ENCODE measurements at regions not wholly inside any gene's neighbourhood (a gene's known extent, or its start where the extent isn't known, plus 50 kb on each side); places are given as distances from the start of the nearest gene placed in this dataset.

DNA sequence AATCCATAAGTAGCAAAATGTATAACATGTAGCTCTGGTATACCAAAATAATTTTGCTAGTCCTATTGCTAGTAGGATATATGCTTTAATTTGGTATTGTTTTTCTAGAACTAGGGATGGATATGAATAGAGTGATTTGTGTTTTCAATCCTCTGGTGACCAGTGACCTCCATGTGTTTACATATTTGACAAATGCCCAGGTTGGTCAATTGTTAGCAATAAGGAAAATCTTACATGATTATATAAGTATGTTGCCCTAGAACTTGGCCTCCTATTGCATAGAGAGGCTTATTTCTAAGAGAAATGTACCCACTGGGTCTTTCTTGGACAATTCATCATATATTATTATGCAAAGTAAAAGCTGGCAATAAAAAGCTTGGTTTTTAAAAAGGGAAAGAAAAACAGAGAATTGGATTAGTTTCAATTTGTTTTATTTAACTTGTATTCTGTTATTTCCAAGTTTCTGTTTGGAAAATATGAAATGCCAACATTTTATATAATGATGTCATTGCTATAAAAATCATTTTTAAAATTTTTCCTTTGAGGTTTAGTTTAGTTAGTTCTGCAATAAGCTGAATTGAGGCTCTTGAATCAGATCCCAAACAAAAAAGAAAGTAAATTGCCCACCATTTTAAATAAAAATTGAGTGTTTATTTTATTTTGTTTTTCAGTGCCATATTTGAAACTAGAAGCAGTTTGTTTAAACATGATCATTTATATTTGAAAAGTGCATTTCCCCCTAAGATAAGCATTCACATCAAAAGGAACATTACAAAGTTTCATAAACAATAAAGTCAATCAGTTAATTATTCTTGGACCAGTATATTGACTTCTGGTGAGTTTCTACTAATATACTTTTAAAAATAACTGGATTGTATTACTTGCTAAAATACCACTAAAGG lies 210.9 kb downstream of the ZC3H11B start:
- DNase-seq (ENCODE audit: low spot score): no peak

DNA sequence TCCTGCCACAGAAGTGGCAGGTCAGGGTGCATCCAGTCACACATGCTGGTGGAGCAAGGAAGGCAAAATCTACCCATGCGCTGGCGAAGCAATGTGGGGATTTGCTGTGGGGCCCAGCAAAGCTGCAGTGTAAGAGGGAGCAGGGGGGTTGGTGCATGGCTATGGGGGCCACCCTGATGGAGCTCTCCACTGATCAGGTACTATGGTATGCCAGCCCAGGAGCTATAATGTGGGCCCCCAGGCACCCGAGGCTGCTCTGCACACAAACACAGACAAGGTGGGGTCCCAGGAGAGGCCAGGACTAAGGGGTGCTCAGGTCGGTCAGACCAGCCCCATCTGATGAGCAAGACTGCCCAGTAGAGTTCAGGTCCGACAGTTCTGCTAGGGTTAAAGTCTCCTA lies 213.5 kb downstream of the ZC3H11B start:
- DNase-seq (ENCODE audit: low spot score): no peak

DNA sequence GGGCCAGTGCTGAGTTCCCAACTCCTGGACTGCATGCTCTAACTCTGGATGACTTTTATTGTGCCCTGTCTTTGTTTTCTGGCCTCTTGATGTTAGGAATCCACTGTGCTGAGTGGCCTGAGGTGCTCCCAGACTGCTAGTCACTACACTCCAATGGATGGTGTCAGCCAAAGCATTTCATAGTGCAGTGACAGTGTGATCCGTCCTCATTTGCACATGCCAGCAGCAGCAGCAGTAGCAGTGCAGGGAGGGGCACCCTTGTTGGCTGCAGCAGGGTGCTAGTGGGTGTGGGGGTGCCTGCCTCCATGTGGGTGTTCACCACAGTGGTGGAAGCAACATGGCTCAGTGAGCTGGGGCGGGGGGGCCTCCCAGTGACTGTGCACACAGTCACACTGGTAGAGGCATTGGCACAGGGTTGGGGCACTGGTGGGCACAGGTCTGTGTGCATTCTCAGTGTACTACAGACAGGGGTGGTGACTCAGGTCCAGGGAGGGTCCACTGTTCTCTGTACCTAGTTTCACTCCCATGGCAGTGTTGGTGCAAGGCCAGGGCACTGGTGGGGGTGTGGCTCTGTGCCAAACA lies 214.0 kb downstream of the ZC3H11B start:
- DNase-seq (ENCODE audit: low spot score): no peak

DNA sequence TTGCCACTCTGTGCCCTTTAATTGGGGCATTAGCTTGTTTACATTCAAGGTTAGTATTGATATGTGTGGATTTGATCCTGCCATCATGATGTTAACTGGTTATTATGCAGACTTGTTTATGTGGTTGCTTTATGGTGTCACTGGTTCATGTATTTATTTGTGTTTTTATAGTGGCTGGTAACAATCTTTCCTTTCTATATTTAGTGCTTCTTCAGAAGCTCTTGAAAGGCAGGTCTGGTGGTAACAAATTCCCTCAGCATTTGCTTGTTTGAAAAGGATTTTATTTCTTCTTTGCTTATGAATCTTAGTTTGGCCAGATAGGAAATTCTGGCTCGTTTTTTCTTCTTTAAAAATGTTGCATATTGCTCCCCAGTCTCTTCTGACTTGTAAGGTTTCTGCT lies 215.4 kb downstream of the ZC3H11B start:
- DNase-seq (ENCODE audit: low spot score): no peak

- no peak for DNase-seq (ENCODE audit: low spot score)
Observed at GRCh38 chr1:219391297-219391696, 217.6 kb downstream of the LYPLAL1 start.

DNA sequence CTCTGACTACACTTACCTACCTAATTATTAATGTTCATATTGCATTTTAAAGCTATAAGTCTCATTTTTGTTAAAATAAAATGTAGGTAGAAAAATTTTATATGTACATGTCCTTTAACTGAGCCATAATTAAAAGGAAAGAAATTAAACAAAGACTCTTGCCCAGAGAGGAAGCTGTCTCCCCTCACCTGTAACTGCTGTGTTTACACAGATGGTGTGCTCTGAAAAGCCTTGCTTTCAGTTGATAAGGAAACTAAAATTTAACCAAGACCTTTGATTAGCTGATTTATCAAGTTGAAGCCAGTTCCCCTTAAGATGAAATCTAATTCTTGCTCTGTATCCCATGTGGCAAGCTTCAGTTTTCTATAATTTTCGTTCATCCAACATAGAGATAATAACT lies 213.5 kb downstream of the LYPLAL1 start:
- no peak for DNase-seq (ENCODE audit: low spot score)

GRCh38 chr1:219385787-219386427 lies 212.2 kb downstream of the LYPLAL1 start:
- peak; percentile 69 for DNase-seq (ENCODE audit: low spot score)

GRCh38 chr1:219383281-219383680 lies 209.6 kb downstream of the LYPLAL1 start:
- DNase-seq (ENCODE audit: low spot score): no peak

DNA sequence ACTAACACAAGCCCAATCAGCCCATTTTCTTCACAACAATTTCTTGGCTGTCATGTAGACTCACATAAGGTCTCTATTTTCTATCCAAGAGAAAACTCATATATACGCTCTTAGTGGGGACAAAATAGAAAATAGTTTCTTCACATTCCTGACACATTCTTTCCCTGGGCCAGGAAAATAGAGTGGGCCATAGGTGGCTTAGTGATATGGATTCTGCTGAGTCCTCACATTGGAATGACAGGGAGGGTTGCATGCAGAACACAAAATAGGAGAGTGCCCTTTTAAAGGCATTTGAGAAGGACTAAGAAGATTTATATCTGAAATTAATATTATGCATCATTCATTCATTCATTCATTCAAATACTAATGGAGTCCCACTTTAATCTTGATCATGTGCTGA lies 207.7 kb downstream of the LYPLAL1 start:
- no peak for DNase-seq (ENCODE audit: low spot score)

GRCh38 chr1:219380463-219380862 lies 206.8 kb downstream of the LYPLAL1 start:
- no peak for DNase-seq (ENCODE audit: low spot score)

DNA sequence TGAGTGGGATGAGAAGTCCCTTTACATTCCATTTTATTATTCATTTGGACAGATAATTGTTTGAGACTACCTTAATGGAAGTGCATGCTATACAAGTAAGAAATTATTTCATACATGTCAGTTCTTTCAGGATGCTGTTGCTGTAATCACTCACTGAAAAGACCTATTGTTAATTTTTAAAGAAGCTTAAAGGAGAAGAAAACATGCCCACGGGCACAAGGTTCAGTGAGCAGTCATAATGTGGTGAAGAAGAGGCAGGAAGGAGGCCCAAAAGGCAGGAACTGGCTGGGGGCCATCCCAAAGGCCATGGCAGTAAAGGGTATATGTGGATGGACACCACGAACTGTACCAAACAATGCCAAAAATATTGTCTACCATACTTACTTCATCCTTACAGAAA lies 206.0 kb downstream of the LYPLAL1 start:
- DNase-seq (ENCODE audit: low spot score): no peak

DNA sequence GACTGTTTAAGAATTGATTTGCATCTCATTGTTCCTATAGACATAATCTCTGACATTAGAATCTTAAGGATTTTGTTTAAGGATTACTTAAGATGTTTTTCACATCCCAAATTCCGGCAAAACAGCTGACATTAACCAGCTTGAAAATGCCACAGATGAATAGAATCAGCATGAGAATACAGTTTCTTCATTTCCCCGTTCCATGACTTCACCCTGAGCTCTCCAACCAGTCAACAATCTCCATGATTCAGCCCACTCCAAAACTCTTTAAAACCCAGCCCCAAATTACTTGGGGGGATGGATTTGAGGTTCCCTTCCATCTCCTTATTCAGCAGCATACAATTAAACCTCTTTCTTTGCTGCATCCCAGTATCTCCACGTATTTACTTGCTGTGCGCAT lies 201.0 kb downstream of the LYPLAL1 start:
- no peak for DNase-seq (ENCODE audit: low spot score)

GRCh38 chr1:219374046-219374566 lies 200.4 kb downstream of the LYPLAL1 start:
- DNase-seq (ENCODE audit: low spot score): no peak

GRCh38 chr1:219373616-219373935 lies 199.9 kb downstream of the LYPLAL1 start:
- DNase-seq (ENCODE audit: low spot score): no peak

DNA sequence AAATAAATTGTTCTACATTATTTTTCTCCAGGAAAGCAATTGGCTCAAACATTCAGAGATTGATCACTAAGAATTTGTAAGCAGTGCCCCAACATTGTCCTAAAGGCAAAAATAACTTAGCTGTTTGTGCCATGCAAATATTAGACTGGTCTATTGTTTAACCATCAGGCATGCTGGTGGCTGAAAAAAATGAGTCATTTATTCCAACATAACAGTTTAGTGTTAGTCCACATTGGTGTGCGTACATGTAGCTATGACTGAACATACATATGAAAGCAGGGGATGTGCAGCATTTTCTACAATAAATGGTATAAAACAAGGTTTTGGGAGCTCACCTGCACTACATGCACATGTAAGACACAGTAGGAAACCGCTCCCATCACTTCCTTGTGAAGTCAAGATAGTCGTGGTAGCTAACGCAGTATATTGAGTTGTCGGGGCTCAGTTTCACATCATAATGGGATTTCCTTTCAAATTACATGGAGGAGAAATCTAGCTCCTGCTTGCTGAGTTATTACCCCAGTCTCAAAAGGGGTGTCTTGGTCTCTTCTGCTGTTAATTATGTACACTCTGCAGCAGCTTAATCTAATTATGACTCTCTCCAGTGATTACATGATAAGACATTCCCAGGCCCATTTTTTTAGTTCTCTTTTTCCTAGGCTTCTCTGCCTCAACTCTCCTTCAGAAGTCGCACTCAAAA lies 199.4 kb downstream of the LYPLAL1 start:
- no peak for DNase-seq (ENCODE audit: low spot score)

DNA sequence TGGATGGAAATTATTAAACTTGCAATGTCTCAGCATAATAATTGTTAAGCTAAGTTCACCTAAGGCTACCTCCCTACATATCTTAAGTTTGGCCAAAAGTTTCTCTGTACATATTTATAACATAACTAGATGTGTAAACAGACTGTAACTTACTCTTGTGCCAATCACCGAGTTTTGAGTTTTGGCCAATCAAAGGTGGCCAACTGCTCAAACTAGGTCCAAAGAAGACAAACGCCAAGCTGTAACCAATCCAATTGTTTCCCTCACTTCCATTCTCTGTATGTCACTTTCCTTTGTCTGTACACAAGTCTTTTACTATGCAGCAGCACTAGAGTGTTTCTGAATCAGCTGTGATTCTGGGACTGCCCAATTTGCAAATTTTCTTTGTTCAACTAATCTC lies 197.8 kb downstream of the LYPLAL1 start:
- DNase-seq (ENCODE audit: low spot score): no peak

DNA sequence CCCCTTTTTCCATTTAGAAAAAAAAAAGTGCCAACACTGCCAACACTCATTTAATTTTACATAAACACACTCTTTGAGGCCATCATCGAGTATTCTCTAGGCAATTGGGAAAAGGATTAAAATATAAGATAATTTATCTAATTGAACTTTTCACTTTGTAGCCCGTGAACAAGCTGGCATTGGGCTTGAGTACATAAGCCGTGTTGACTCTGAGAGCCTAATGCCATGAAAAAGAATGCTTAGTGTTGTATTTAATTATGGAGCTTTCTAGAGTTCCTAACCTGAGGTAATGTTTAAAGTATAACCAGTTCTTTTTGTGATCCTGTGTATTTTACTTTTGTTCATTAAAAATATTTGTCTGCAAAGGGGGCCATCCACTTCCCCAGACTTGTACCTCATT lies 193.8 kb downstream of the LYPLAL1 start:
- DNase-seq (ENCODE audit: low spot score): no peak

- DNase-seq (ENCODE audit: low spot score): no peak
Observed at GRCh38 chr1:219365451-219365850, 191.8 kb downstream of the LYPLAL1 start.

- DNase-seq (ENCODE audit: low spot score): no peak
Observed at GRCh38 chr1:219362702-219363101, 189.0 kb downstream of the LYPLAL1 start.

DNA sequence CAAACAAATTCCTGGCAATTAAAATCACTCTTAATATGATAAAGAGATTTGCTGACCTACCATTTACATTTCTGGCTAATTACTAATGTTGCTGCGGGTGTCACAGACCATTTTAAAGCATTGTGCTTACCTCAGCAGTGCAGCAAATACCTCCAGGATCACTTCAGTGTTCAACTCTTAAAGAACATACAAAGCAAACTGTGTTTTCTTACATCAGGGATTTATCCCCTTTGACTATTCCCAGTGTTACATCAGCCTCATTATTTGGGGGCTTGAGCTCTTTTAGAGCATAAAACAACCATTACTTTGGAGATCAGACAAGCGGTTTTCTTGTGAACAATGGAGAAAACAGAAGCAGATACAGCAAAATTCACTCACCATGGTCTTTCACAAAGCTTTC lies 185.4 kb downstream of the LYPLAL1 start:
- DNase-seq (ENCODE audit: low spot score): no peak

DNA sequence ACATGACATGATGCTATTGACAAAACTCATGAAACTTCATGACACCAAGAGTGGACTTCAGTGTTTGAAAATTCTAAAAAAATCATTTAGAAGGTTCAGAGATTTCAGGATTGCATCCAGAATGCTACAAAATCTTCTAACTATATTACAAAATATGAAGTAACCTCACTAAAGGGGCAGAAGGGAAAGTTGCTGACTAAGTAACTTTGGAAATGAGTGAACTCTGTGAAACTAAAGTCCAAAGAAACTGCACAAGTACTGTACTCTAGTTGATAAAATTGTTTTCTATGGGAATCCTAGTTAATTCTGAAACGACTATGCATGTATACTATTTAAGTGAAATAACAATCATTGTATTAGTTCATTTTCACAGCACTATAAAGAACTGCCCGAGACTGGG lies 184.4 kb downstream of the LYPLAL1 start:
- no peak for DNase-seq (ENCODE audit: low spot score)

DNA sequence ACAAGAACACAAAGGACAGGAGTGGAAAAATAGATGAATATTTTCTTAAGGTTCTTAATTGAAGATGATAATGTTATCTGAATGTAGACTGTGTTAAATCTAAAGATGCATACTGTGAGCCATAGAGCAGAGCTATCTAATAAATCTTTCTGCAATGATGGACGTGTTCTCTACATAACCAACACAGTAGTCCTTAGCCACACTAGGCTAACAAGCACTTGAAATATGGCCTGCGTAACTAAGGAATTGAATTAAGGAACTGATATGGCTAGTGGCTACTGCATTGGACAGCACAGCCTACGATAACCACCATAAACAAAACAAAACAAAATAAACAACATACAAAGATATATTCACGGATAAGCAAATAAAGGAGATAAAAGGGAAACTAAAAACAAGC lies 181.3 kb downstream of the LYPLAL1 start:
- no peak for DNase-seq (ENCODE audit: low spot score)
